Caco-2 (cell line): ENCODE measurements at regions not wholly inside any gene's neighbourhood (a gene's known extent, or its start where the extent isn't known, plus 50 kb on each side); places are given as distances from the start of the nearest gene placed in this dataset.

Experiments
- BruUV-seq: library from RNA; stranded (reverse); fragments of 400-500 nt; replicated peaks from 2 replicates; lab custom pipeline; 2021; lab: Mats Ljungman, UMichigan
- CTCF ChIA-PET: fragments of 300-600 bp; sonication (Branson Sonifier 250); formaldehyde crosslinking; loops from one replicate; lab custom pipeline; 2022; ENCODE audit warnings: antibody characterized with exemption; lab: Charles Lee
- POLR2A ChIA-PET: fragments of 300-600 bp; sonication (Branson Sonifier 250); formaldehyde crosslinking; loops from one replicate; lab custom pipeline; 2022; ENCODE audit warnings: antibody characterized with exemption; lab: Charles Lee
- DNase-seq, 2 experiments: peaks; one replicate each; pipeline versions ENCODE4 v3.0.0 to v3.0.0-alpha.2; 2020 to 2022
- H3K27me3 ChIP-seq: replicated peaks from 2 replicates; pipeline ENCODE4 v1.6.0; 2011; ENCODE audit warnings: low read length; ENCODE audit not compliant: control insufficient read depth, insufficient read depth
- H3K36me3 ChIP-seq: 2 replicates; pipeline ENCODE4 v1.5.1; 2011; ENCODE audit warnings: low read length; ENCODE audit not compliant: control insufficient read depth, insufficient read depth
- H3K4me1 ChIP-seq: fragments of 250-450 bp; sonication (Bioruptor Pico); 2 replicates; pipeline ENCODE4 v1.5.1; 2020; ENCODE audit warnings: mild to moderate bottlenecking
- H3K4me3 ChIP-seq: 2 replicates; pipeline ENCODE4 v1.5.1; 2011; ENCODE audit warnings: low read depth, mild to moderate bottlenecking, control low read depth, low read length
- H3K9me3 ChIP-seq: fragments of 250-450 bp; sonication (Bioruptor Pico); 2 replicates; pipeline ENCODE4 v1.5.1; 2020; ENCODE audit warnings: mild to moderate bottlenecking, moderate library complexity
- H3K27ac Mint-ChIP-seq: one replicate; pipeline ENCODE4 v1.8.0; 2022; ENCODE audit warnings: mixed read lengths; ENCODE audit not compliant: unreplicated experiment
- H3K27me3 Mint-ChIP-seq: one replicate; pipeline ENCODE4 v1.8.0; 2022; ENCODE audit warnings: mixed read lengths; ENCODE audit not compliant: insufficient read depth, unreplicated experiment
- H3K36me3 Mint-ChIP-seq: one replicate; pipeline ENCODE4 v1.8.0; 2022; ENCODE audit warnings: mild to moderate bottlenecking, mixed read lengths; ENCODE audit not compliant: insufficient read depth, unreplicated experiment
- H3K4me1 Mint-ChIP-seq: one replicate; pipeline ENCODE4 v1.8.0; 2022; ENCODE audit warnings: low read depth, mixed read lengths; ENCODE audit not compliant: unreplicated experiment
- H3K4me3 Mint-ChIP-seq: one replicate; pipeline ENCODE4 v1.8.0; 2022; ENCODE audit warnings: mild to moderate bottlenecking, moderate library complexity, mixed read lengths; ENCODE audit not compliant: unreplicated experiment
- H3K9me3 Mint-ChIP-seq: one replicate; pipeline ENCODE4 v1.8.0; 2022; ENCODE audit warnings: mixed read lengths; ENCODE audit not compliant: unreplicated experiment
- intact Hi-C: fragments of 100-400 bp; cut with micrococcal nuclease; formaldehyde crosslinking; loops from one replicate; pipeline ENCODE4 v1.10.0; 2022; ENCODE audit not compliant: unreplicated experiment
- TF ChIP-seq, protein P1 (sequence below), 2 experiments: fragments of 200-600 bp in 1 of 2; IDR thresholded peaks; 1 replicate in 1 of 2; 2 replicates in 1 of 2; pipeline versions ENCODE4 v1.5.1 to v1.8.0; 2011 to 2022; ENCODE audit warnings: antibody characterized with exemption in 1 of 2, control low read depth in 1 of 2, inconsistent platforms in 1 of 2, low read depth in 1 of 2, low read length in 1 of 2, mild to moderate bottlenecking in 1 of 2, moderate library complexity in 1 of 2; ENCODE audit not compliant: insufficient read depth in 1 of 2, severe bottlenecking in 1 of 2, unreplicated experiment in 1 of 2

- Mint-ChIP-seq H3K4me1 (no peaks in the 10 kb centered on the region), H3K9me3 (no peaks in the 10 kb centered on the region), H3K4me3 (no peak overlapping the region), H3K27ac (no peak overlapping the region), H3K27me3 (no peaks in the 10 kb centered on the region), H3K36me3 (no peaks in the 10 kb centered on the region)
- ChIA-PET CTCF (no interaction called here), POLR2A (no interaction called here)
- Histone ChIP-seq H3K36me3 (no peaks in the 10 kb centered on the region), H3K27me3 (no peaks in the 10 kb centered on the region), H3K4me1 (no peaks in the 10 kb centered on the region), H3K9me3 (no peaks in the 10 kb centered on the region), H3K4me3 (no peak overlapping the region)
- DNase-seq: no peak
- intact Hi-C loops: no loop called here
- no TSS peak for BruUV-seq
- TF ChIP-seq, protein P1, sequence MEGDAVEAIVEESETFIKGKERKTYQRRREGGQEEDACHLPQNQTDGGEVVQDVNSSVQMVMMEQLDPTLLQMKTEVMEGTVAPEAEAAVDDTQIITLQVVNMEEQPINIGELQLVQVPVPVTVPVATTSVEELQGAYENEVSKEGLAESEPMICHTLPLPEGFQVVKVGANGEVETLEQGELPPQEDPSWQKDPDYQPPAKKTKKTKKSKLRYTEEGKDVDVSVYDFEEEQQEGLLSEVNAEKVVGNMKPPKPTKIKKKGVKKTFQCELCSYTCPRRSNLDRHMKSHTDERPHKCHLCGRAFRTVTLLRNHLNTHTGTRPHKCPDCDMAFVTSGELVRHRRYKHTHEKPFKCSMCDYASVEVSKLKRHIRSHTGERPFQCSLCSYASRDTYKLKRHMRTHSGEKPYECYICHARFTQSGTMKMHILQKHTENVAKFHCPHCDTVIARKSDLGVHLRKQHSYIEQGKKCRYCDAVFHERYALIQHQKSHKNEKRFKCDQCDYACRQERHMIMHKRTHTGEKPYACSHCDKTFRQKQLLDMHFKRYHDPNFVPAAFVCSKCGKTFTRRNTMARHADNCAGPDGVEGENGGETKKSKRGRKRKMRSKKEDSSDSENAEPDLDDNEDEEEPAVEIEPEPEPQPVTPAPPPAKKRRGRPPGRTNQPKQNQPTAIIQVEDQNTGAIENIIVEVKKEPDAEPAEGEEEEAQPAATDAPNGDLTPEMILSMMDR (IDR thresholded peaks at IDR 0.05; ENCODE audit: insufficient read depth in 1 of 2, low read depth in 1 of 2, low read length in 1 of 2, severe bottlenecking in 1 of 2, unreplicated experiment in 1 of 2): no peak
These were observed 968.6 kb downstream of the TLE4 start for GRCh38 chr9:80540387-80540786.

DNA sequence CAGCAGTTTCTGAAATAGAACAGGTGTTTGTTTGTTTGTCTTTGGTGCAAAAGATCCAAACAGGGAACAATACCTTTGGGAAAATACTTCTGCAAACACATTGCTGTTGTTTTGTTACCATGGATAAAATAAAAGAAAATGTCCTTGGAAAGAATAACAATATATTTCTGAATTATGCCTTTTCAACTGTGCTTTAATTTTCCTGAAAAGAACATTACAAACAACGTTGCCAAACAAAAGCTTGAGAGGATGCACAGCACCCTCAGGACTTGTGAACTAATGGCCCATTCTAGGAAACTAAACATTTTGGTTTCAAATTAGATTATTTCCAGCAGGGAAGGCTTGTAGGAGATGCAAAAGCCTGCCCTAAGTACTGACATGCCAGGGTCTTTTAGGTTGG is 967.2 kb downstream of the TLE4 start:
- Mint-ChIP-seq H3K4me3 (no peak overlapping the region), H3K4me1 (no peaks in the 10 kb centered on the region), H3K36me3 (no peaks in the 10 kb centered on the region), H3K27me3 (no peaks in the 10 kb centered on the region), H3K27ac (no peak overlapping the region), H3K9me3 (no peaks in the 10 kb centered on the region)
- no peaks in the 10 kb centered on the region for H3K4me1 ChIP-seq
- no peak overlapping the region for H3K4me3 ChIP-seq
- TF ChIP-seq, protein P1 (IDR thresholded peaks at IDR 0.05; ENCODE audit: insufficient read depth in 1 of 2, low read depth in 1 of 2, low read length in 1 of 2, severe bottlenecking in 1 of 2, unreplicated experiment in 1 of 2): no peak
- H3K27me3 ChIP-seq: no peaks in the 10 kb centered on the region
- no peaks in the 10 kb centered on the region for H3K9me3 ChIP-seq
- BruUV-seq: no TSS peak
- DNase-seq: no peak
- CTCF ChIA-PET: no interaction called here
- POLR2A ChIA-PET: no interaction called here
- intact Hi-C loops: no loop called here
- H3K36me3 ChIP-seq: no peaks in the 10 kb centered on the region

GRCh38 chr9:80522465-80522864 is 950.7 kb downstream of the TLE4 start:
- ChIA-PET POLR2A (no interaction called here), CTCF (no interaction called here)
- H3K4me3 Mint-ChIP-seq: no peak overlapping the region
- intact Hi-C loops: no loop called here
- no peaks in the 10 kb centered on the region for H3K4me1 Mint-ChIP-seq
- no peak overlapping the region for H3K4me3 ChIP-seq
- H3K4me1 ChIP-seq: no peaks in the 10 kb centered on the region
- no peaks in the 10 kb centered on the region for H3K27me3 ChIP-seq
- TF ChIP-seq, protein P1 (IDR thresholded peaks at IDR 0.05; ENCODE audit: insufficient read depth in 1 of 2, low read depth in 1 of 2, low read length in 1 of 2, severe bottlenecking in 1 of 2, unreplicated experiment in 1 of 2): no peak
- no peaks in the 10 kb centered on the region for H3K36me3 ChIP-seq
- no peaks in the 10 kb centered on the region for H3K27me3 Mint-ChIP-seq
- H3K9me3 ChIP-seq: no peaks in the 10 kb centered on the region
- no peak overlapping the region for H3K27ac Mint-ChIP-seq
- no TSS peak for BruUV-seq
- no peak for DNase-seq
- H3K36me3 Mint-ChIP-seq: no peaks in the 10 kb centered on the region
- H3K9me3 Mint-ChIP-seq: no peaks in the 10 kb centered on the region
